ENCODE measurements at regions not wholly inside any gene's neighbourhood (a gene's known extent, or its start where the extent isn't known, plus 50 kb on each side); places are given as distances from the start of the nearest gene placed in this dataset.

- H3K36me3 ChIP-seq (ENCODE audit: control insufficient read depth, low read depth, low read length): no peaks in the 10 kb centered on the region
- no peaks in the 10 kb centered on the region for H3K9me3 ChIP-seq (ENCODE audit: control insufficient read depth, low read depth, low read length)
- H3K4me1 ChIP-seq (ENCODE audit: control insufficient read depth, low read depth, low read length): peaks cover 11% of the 10 kb centered on the region
- H3K27me3 ChIP-seq (ENCODE audit: control insufficient read depth, insufficient read depth, low read length): no peaks in the 10 kb centered on the region
- no peak overlapping the region for H3K9ac ChIP-seq (ENCODE audit: low read length)
- no peak overlapping the region for H3K4me3 ChIP-seq (ENCODE audit: low read length)
- H3K27ac ChIP-seq (ENCODE audit: low read length): no peak overlapping the region
Measured at GRCh38 chr2:16303761-16304160, 361.9 kb downstream of the CYRIA start.

DNA sequence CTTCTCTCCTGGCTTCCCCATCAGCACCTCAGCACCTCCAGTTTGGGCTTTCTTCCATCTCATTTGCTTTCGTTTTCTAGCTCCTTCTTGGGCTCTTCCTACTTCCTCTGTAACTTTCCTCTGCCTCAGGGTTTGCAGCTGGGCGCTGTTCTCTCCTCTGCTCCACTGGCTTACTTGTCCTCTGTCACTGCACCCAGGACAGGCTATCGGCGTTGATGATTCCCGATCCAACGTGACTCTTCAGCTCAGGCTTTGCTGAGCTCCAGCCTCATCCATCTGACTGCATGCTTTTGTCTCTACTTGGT lies 362.4 kb downstream of the CYRIA start:
- no peaks in the 10 kb centered on the region for H3K9me3 ChIP-seq (ENCODE audit: control insufficient read depth, low read depth, low read length)
- H3K4me1 ChIP-seq (ENCODE audit: control insufficient read depth, low read depth, low read length): peaks cover 11% of the 10 kb centered on the region
- no peak overlapping the region for H3K9ac ChIP-seq (ENCODE audit: low read length)
- H3K4me3 ChIP-seq (ENCODE audit: low read length): no peak overlapping the region
- H3K36me3 ChIP-seq (ENCODE audit: control insufficient read depth, low read depth, low read length): no peaks in the 10 kb centered on the region
- no peaks in the 10 kb centered on the region for H3K27me3 ChIP-seq (ENCODE audit: control insufficient read depth, insufficient read depth, low read length)
- no peak overlapping the region for H3K27ac ChIP-seq (ENCODE audit: low read length)

DNA sequence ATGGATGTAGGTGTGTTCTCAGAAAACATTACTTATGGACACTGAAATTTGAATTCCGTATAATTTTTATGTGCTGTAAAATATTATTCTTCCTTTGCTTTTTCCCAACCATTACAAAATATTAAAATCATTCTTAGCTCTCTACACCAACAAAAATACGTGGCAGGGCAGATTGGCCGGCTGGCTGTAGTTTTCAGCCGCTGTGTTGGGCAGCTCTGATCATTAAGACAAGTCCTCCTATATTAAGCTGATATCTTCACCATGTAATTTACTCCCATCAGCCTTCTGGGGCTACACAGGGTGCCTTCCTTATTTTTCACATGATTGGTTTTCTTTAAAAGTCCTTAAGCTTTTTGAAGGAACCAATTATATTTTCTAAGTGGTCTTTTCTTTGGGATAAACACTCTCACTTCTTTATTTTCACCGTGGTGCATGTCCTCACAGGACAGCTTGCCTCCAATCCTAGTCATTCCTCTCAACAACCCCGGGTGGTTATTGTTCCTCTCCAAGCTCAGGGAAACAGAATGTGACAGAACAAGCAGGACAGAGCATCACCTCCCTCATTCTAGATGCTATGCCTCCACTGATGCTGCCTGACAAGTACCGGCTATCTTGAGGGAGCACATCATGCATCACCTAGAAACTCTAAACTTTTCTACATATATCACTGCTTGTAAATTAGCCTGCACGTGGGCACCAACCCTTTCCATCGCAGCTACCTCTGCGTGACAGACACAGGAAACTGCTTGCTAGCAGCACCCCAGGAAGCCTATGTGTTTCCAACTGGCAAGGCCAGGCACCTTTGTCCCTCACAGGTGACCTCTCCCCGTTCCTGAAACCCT lies 362.3 kb downstream of the MYCN start:
- H3K9me3 ChIP-seq (ENCODE audit: control insufficient read depth, low read depth, low read length): no peaks in the 10 kb centered on the region
- H3K27me3 ChIP-seq (ENCODE audit: control insufficient read depth, insufficient read depth, low read length): no peaks in the 10 kb centered on the region
- no peak overlapping the region for H3K4me3 ChIP-seq (ENCODE audit: low read length)
- no peak overlapping the region for H3K27ac ChIP-seq (ENCODE audit: low read length)
- H3K4me1 ChIP-seq (ENCODE audit: control insufficient read depth, low read depth, low read length): peaks cover 11% of the 10 kb centered on the region
- no peaks in the 10 kb centered on the region for H3K36me3 ChIP-seq (ENCODE audit: control insufficient read depth, low read depth, low read length)
- H3K9ac ChIP-seq (ENCODE audit: low read length): no peak overlapping the region

- Histone ChIP-seq H3K9ac (ENCODE audit: low read length) (no peak overlapping the region), H3K4me3 (ENCODE audit: low read length) (no peak overlapping the region), H3K27ac (ENCODE audit: low read length) (no peak overlapping the region), H3K27me3 (ENCODE audit: control insufficient read depth, insufficient read depth, low read length) (no peaks in the 10 kb centered on the region), H3K36me3 (ENCODE audit: control insufficient read depth, low read depth, low read length) (no peaks in the 10 kb centered on the region), H3K4me1 (ENCODE audit: control insufficient read depth, low read depth, low read length) (peaks cover 11% of the 10 kb centered on the region), H3K9me3 (ENCODE audit: control insufficient read depth, low read depth, low read length) (no peaks in the 10 kb centered on the region)
Measured at GRCh38 chr2:16301961-16302360, 361.6 kb downstream of the MYCN start.

GRCh38 chr2:16298866-16299265 lies 358.5 kb downstream of the MYCN start:
- Histone ChIP-seq H3K4me1 (ENCODE audit: control insufficient read depth, low read depth, low read length) (peaks cover 11% of the 10 kb centered on the region), H3K9me3 (ENCODE audit: control insufficient read depth, low read depth, low read length) (no peaks in the 10 kb centered on the region), H3K4me3 (ENCODE audit: low read length) (no peak overlapping the region), H3K36me3 (ENCODE audit: control insufficient read depth, low read depth, low read length) (no peaks in the 10 kb centered on the region), H3K27me3 (ENCODE audit: control insufficient read depth, insufficient read depth, low read length) (no peaks in the 10 kb centered on the region), H3K9ac (ENCODE audit: low read length) (no peak overlapping the region), H3K27ac (ENCODE audit: low read length) (no peak overlapping the region)

DNA sequence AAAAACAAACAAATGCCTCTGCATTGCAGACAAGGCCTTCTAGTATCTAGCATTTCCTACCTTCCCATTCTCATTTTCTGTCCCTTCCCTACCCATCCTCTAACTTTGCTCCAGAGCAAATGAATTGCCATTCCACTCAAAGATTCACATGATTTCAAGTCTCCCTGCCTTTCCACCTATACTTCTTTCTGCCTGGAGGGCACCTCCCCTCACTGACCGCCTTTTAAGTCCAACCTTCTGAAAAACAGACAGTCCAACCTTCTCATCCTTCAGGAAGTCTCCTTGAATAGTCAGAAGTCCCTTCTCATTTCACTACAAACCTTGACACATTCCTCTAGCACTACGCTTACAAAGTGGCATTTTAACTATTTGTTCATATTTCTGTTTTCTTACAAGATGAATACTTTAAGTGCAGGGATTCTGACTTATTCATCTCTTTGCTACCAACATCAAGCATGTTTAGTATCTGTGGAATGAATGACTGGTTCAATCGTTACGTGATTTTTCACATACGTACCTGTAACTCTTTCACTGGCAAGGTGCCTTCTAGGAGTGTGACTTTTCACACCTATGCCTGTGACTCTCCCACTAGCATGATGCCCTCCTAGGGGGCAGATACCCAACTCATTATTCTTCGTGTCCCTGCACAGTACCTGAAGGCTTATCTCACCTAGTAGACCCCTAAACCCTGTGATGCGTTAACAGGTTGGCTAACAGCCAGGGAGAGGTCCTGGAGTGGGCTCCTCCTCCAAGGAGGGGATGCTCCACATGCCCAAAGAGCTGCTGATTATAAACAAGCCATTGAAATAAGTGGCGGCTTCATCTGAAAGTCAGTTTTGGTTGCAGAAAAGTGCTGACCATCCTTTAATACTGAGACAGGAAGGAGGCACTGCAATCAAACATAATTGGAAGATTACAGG lies 356.2 kb downstream of the MYCN start:
- no peaks in the 10 kb centered on the region for H3K36me3 ChIP-seq (ENCODE audit: control insufficient read depth, low read depth, low read length)
- no peak overlapping the region for H3K9ac ChIP-seq (ENCODE audit: low read length)
- H3K4me3 ChIP-seq (ENCODE audit: low read length): no peak overlapping the region
- no peaks in the 10 kb centered on the region for H3K4me1 ChIP-seq (ENCODE audit: control insufficient read depth, low read depth, low read length)
- H3K27ac ChIP-seq (ENCODE audit: low read length): no peak overlapping the region
- no peaks in the 10 kb centered on the region for H3K9me3 ChIP-seq (ENCODE audit: control insufficient read depth, low read depth, low read length)
- H3K27me3 ChIP-seq (ENCODE audit: control insufficient read depth, insufficient read depth, low read length): no peaks in the 10 kb centered on the region

DNA sequence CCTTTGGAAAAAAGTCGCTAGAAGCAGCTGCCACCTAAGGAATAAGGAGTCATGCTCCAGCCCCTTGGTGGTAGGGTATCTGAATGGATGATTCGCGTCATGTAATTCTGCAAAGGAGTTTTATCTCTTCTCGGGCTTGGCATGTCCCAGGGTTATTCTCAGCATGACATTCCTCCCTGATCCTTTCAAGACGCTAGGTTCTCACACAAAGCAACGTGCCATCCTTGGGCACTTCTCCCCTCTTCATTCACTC lies 355.6 kb downstream of the MYCN start:
- H3K27ac ChIP-seq (ENCODE audit: low read length): no peak overlapping the region

GRCh38 chr2:16294791-16295190 lies 354.4 kb downstream of the MYCN start:
- Histone ChIP-seq H3K9ac (ENCODE audit: low read length) (no peak overlapping the region), H3K9me3 (ENCODE audit: control insufficient read depth, low read depth, low read length) (no peaks in the 10 kb centered on the region), H3K36me3 (ENCODE audit: control insufficient read depth, low read depth, low read length) (no peaks in the 10 kb centered on the region), H3K27me3 (ENCODE audit: control insufficient read depth, insufficient read depth, low read length) (no peaks in the 10 kb centered on the region), H3K27ac (ENCODE audit: low read length) (no peak overlapping the region), H3K4me3 (ENCODE audit: low read length) (no peak overlapping the region), H3K4me1 (ENCODE audit: control insufficient read depth, low read depth, low read length) (no peaks in the 10 kb centered on the region)

More for the DNA sequence above, 355.6 kb downstream of the MYCN start:
- Histone ChIP-seq H3K4me3 (ENCODE audit: low read length) (no peak overlapping the region), H3K9me3 (ENCODE audit: control insufficient read depth, low read depth, low read length) (no peaks in the 10 kb centered on the region), H3K4me1 (ENCODE audit: control insufficient read depth, low read depth, low read length) (no peaks in the 10 kb centered on the region), H3K36me3 (ENCODE audit: control insufficient read depth, low read depth, low read length) (no peaks in the 10 kb centered on the region), H3K9ac (ENCODE audit: low read length) (no peak overlapping the region), H3K27me3 (ENCODE audit: control insufficient read depth, insufficient read depth, low read length) (no peaks in the 10 kb centered on the region)

DNA sequence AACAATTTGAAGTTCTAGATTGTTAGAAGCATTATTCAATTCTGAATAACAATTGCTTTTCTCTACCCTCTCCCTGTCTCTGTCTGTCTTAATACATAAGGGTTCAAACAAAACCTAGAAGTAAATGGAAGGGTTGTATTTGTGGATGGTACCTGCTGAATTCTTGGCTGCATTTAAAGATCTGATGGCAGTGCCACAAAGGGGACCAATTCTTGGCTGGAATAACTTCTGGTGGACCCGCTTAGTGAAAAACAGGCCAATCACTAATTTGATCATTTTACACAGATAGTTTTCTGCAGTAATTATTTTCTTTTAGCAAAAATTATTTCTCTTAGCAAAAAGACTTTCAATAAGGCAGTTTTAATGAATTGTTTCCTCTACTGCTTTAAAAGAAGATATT lies 353.5 kb downstream of the MYCN start:
- H3K4me3 ChIP-seq (ENCODE audit: low read length): no peak overlapping the region
- no peak overlapping the region for H3K27ac ChIP-seq (ENCODE audit: low read length)
- no peaks in the 10 kb centered on the region for H3K4me1 ChIP-seq (ENCODE audit: control insufficient read depth, low read depth, low read length)

GRCh38 chr2:16293398-16293797 lies 353.0 kb downstream of the MYCN start:
- Histone ChIP-seq H3K4me1 (ENCODE audit: control insufficient read depth, low read depth, low read length) (no peaks in the 10 kb centered on the region), H3K4me3 (ENCODE audit: low read length) (no peak overlapping the region), H3K9ac (ENCODE audit: low read length) (no peak overlapping the region), H3K36me3 (ENCODE audit: control insufficient read depth, low read depth, low read length) (no peaks in the 10 kb centered on the region), H3K9me3 (ENCODE audit: control insufficient read depth, low read depth, low read length) (no peaks in the 10 kb centered on the region), H3K27me3 (ENCODE audit: control insufficient read depth, insufficient read depth, low read length) (no peaks in the 10 kb centered on the region), H3K27ac (ENCODE audit: low read length) (no peak overlapping the region)

More for the DNA sequence above, 353.5 kb downstream of the MYCN start:
- Histone ChIP-seq H3K27me3 (ENCODE audit: control insufficient read depth, insufficient read depth, low read length) (no peaks in the 10 kb centered on the region), H3K9me3 (ENCODE audit: control insufficient read depth, low read depth, low read length) (no peaks in the 10 kb centered on the region), H3K9ac (ENCODE audit: low read length) (no peak overlapping the region), H3K36me3 (ENCODE audit: control insufficient read depth, low read depth, low read length) (no peaks in the 10 kb centered on the region)

DNA sequence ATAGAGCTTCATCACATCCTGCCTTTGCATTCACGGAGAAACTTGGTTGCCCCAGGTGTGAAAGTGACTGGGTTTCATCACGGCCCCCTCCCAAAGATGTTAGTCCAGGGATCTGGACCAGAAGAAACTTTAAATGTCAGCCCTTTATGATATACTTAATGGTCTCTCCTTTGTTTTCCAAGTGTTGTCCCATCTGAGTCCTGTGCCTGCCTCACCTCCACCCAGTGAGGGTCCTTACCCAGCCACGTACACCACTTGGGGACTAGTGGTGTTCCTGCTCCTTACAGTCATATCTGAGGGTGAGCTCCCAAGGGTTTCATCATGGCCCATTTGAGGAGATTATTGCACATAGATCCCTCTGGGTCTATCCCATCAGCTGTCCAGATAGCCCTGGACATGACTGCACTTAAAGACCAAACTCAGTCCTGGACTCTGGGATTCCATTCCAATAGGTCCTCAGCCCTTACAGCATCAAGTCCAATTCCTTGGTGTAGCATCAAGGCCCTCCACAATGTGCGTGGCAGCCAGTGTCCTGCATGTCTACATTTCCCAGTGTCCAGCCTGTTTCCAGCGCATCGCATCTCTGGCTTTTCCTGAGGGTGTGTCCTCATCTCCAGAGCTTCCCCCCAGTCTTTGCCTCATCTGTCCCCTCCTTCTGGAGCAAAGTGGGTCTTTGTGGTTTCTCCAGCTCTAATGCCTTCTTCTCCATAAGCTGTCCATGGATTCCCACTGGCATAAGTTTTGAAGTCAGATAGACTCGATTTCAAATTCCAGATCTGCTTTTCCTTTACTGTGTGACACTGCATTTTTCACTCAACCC lies 351.6 kb downstream of the MYCN start:
- no peaks in the 10 kb centered on the region for H3K4me1 ChIP-seq (ENCODE audit: control insufficient read depth, low read depth, low read length)
- H3K9me3 ChIP-seq (ENCODE audit: control insufficient read depth, low read depth, low read length): no peaks in the 10 kb centered on the region
- H3K4me3 ChIP-seq (ENCODE audit: low read length): no peak overlapping the region
- no peaks in the 10 kb centered on the region for H3K36me3 ChIP-seq (ENCODE audit: control insufficient read depth, low read depth, low read length)
- no peak overlapping the region for H3K27ac ChIP-seq (ENCODE audit: low read length)
- H3K9ac ChIP-seq (ENCODE audit: low read length): no peak overlapping the region
- no peaks in the 10 kb centered on the region for H3K27me3 ChIP-seq (ENCODE audit: control insufficient read depth, insufficient read depth, low read length)

Measured in iPS-18a (cell line).